ENCODE measurements at regions not wholly inside any gene's neighbourhood (a gene's known extent, or its start where the extent isn't known, plus 50 kb on each side); places are given as distances from the start of the nearest gene placed in this dataset.
"Not testable (repeated sequence)": the region's sequence is repeated elsewhere in the genome, so short reads cannot be mapped to it uniquely, and the experiment has no call there.

- DNase-seq (ENCODE audit: low read depth in 2 of 2), result no peak
Measured at GRCh38 chr5:124962111-124962510, 215.7 kb upstream of the ZNF608 start.

GRCh38 chr5:124962735-124963134 is 216.3 kb upstream of the ZNF608 start:
- DNase-seq (ENCODE audit: low read depth in 2 of 2), result no peak

GRCh38 chr5:124963236-124963919 is 216.9 kb upstream of the ZNF608 start:
- no peak for DNase-seq (ENCODE audit: low read depth in 2 of 2)

GRCh38 chr5:124966741-124967140 is 220.3 kb upstream of the ZNF608 start:
- not testable (repeated sequence) for DNase-seq (ENCODE audit: low read depth in 2 of 2)

GRCh38 chr5:124970381-124970780 is 223.9 kb upstream of the ZNF608 start:
- not testable (repeated sequence) for DNase-seq (ENCODE audit: low read depth in 2 of 2)

- DNase-seq (ENCODE audit: low read depth in 2 of 2), result no peak
Measured at GRCh38 chr5:124972703-124973102, 226.3 kb upstream of the ZNF608 start.

GRCh38 chr5:124973661-124974060 is 227.2 kb upstream of the ZNF608 start:
- DNase-seq (ENCODE audit: low read depth in 2 of 2), result no peak

- DNase-seq (ENCODE audit: low read depth in 2 of 2), result no peak
Measured at GRCh38 chr5:124976086-124976485, 229.6 kb upstream of the ZNF608 start.

- DNase-seq (ENCODE audit: low read depth in 2 of 2), result no peak
Measured at GRCh38 chr5:124979251-124979650, 232.8 kb upstream of the ZNF608 start.

- no peak for DNase-seq (ENCODE audit: low read depth in 2 of 2)
Measured at GRCh38 chr5:124980163-124980941, 233.9 kb upstream of the ZNF608 start.

GRCh38 chr5:124981901-124982300 is 235.5 kb upstream of the ZNF608 start:
- no peak for DNase-seq (ENCODE audit: low read depth in 2 of 2)

- DNase-seq (ENCODE audit: low read depth in 2 of 2), result no peak
Measured at GRCh38 chr5:124986170-124986569, 239.7 kb upstream of the ZNF608 start.

- DNase-seq (ENCODE audit: low read depth in 2 of 2), result no peak
Measured at GRCh38 chr5:124986667-124987066, 240.2 kb upstream of the ZNF608 start.

GRCh38 chr5:124987786-124988185 is 241.3 kb upstream of the ZNF608 start:
- DNase-seq (ENCODE audit: low read depth in 2 of 2), result not testable (repeated sequence)

GRCh38 chr5:124990723-124991122 is 244.3 kb upstream of the ZNF608 start:
- no peak for DNase-seq (ENCODE audit: low read depth in 2 of 2)

GRCh38 chr5:124995421-124995820 is 249.0 kb upstream of the ZNF608 start:
- DNase-seq (ENCODE audit: low read depth in 2 of 2), result no peak

GRCh38 chr5:124996023-124996763 is 249.8 kb upstream of the ZNF608 start:
- DNase-seq (ENCODE audit: low read depth in 2 of 2), result no peak

GRCh38 chr5:124996764-124997077 is 250.3 kb upstream of the ZNF608 start:
- DNase-seq (ENCODE audit: low read depth in 2 of 2), result no peak

GRCh38 chr5:124997186-124997893 is 250.9 kb upstream of the ZNF608 start:
- no peak for DNase-seq (ENCODE audit: low read depth in 2 of 2)

GRCh38 chr5:124998520-124998919 is 252.1 kb upstream of the ZNF608 start:
- no peak for DNase-seq (ENCODE audit: low read depth in 2 of 2)

- DNase-seq (ENCODE audit: low read depth in 2 of 2), result no peak
Measured at GRCh38 chr5:125002727-125003598, 256.5 kb upstream of the ZNF608 start.
